DOHH2 (cell line): ENCODE measurements at regions not wholly inside any gene's neighbourhood (a gene's known extent, or its start where the extent isn't known, plus 50 kb on each side); places are given as distances from the start of the nearest gene placed in this dataset.

Experiments
- H3F3A ChIP-seq: fragments of 200-600 bp; sonication (generic), shearing (Covaris generic); 2 replicates; pipeline ENCODE4 v1.6.0; 2016; ENCODE audit warnings: antibody characterized with exemption, mild to moderate bottlenecking; ENCODE audit not compliant: control insufficient read depth, insufficient read depth
- H3K27ac ChIP-seq: fragments of 200-600 bp; sonication (generic); 2 replicates; pipeline ENCODE4 v1.5.1; 2014; ENCODE audit warnings: low read depth, mild to moderate bottlenecking, low read length, moderate library complexity
- H3K27me3 ChIP-seq: fragments of 200-600 bp; sonication (generic); 2 replicates; pipeline ENCODE4 v1.6.1; 2014; ENCODE audit warnings: mild to moderate bottlenecking, low read length, mixed read lengths; ENCODE audit not compliant: control insufficient read depth
- H3K36me3 ChIP-seq: fragments of 200-600 bp; sonication (generic); 2 replicates; pipeline ENCODE4 v1.6.1; 2014; ENCODE audit warnings: mild to moderate bottlenecking, low read length, moderate library complexity, mixed read lengths; ENCODE audit not compliant: control insufficient read depth
- H3K4me1 ChIP-seq: fragments of 200-600 bp; sonication (generic); 2 replicates; pipeline ENCODE4 v1.6.1; 2014; ENCODE audit warnings: mild to moderate bottlenecking, low read length, mixed read lengths; ENCODE audit not compliant: control insufficient read depth
- H3K4me2 ChIP-seq: fragments of 200-600 bp; sonication (generic); 2 replicates; pipeline ENCODE4 v1.6.0; 2014; ENCODE audit warnings: mild to moderate bottlenecking, low read length, moderate library complexity
- H3K4me3 ChIP-seq: fragments of 200-600 bp; sonication (generic); 2 replicates; pipeline ENCODE4 v1.5.1; 2014; ENCODE audit warnings: mild to moderate bottlenecking, low read length, mixed read lengths
- H3K79me2 ChIP-seq: fragments of 200-600 bp; sonication (generic); 2 replicates; pipeline ENCODE4 v1.6.1; 2014; ENCODE audit warnings: mild to moderate bottlenecking, low read length, mixed read lengths; ENCODE audit not compliant: control insufficient read depth
- H3K9me2 ChIP-seq: fragments of 200-600 bp; sonication (generic); replicated peaks from 2 replicates; pipeline ENCODE4 v1.6.1; 2014; ENCODE audit warnings: mild to moderate bottlenecking, low read length, mixed read lengths; ENCODE audit not compliant: control insufficient read depth
- H3K9me3 ChIP-seq: fragments of 200-600 bp; sonication (generic); 2 replicates; pipeline ENCODE4 v1.6.1; 2014; ENCODE audit warnings: antibody characterized with exemption, low read length, mixed read lengths; ENCODE audit not compliant: control insufficient read depth, insufficient read depth
- H4K20me1 ChIP-seq: fragments of 200-600 bp; sonication (generic); 2 replicates; pipeline ENCODE4 v1.6.0; 2014; ENCODE audit warnings: low read depth, mild to moderate bottlenecking, antibody characterized with exemption, low read length, moderate library complexity; ENCODE audit not compliant: control insufficient read depth, insufficient read depth
- CTCF ChIP-seq: fragments of 200-600 bp; sonication (generic); IDR thresholded peaks from one replicate; pipeline ENCODE4 v1.5.1; 2014; ENCODE audit warnings: antibody characterized with exemption, mild to moderate bottlenecking, low read depth, low read length; ENCODE audit not compliant: poor library complexity, severe bottlenecking
- EZH2phosphoT487 ChIP-seq: fragments of 200-600 bp; sonication (generic); IDR thresholded peaks from 2 replicates; pipeline ENCODE4 v1.6.1; 2017; ENCODE audit warnings: borderline replicate concordance, mild to moderate bottlenecking, antibody characterized with exemption, low read length, moderate library complexity, mixed read lengths

GRCh38 chr10:110363572-110364411 is 59.1 kb upstream of the SMNDC1 start:
- Histone ChIP-seq H3K4me3 (no peak overlapping the region), H3K4me2 (no peak overlapping the region), H3K79me2 (no peaks in the 10 kb centered on the region), H3K36me3 (no peaks in the 10 kb centered on the region), H3K4me1 (peaks cover 23% of the 10 kb centered on the region), H3K27me3 (no peaks in the 10 kb centered on the region), H3F3A (no peaks in the 10 kb centered on the region), H3K9me2 (no peaks in the 10 kb centered on the region), H3K9me3 (no peaks in the 10 kb centered on the region), H4K20me1 (no peaks in the 10 kb centered on the region), H3K27ac (no peak overlapping the region)
- TF ChIP-seq CTCF (no peak), EZH2phosphoT487 (no peak)

- Histone ChIP-seq H3K4me3 (no peak overlapping the region), H4K20me1 (no peaks in the 10 kb centered on the region), H3K79me2 (no peaks in the 10 kb centered on the region), H3K4me1 (peaks cover 16% of the 10 kb centered on the region), H3K27ac (no peak overlapping the region), H3K9me3 (no peaks in the 10 kb centered on the region), H3F3A (no peaks in the 10 kb centered on the region), H3K27me3 (no peaks in the 10 kb centered on the region), H3K36me3 (no peaks in the 10 kb centered on the region), H3K4me2 (no peak overlapping the region), H3K9me2 (no peaks in the 10 kb centered on the region)
- TF ChIP-seq CTCF (no peak), EZH2phosphoT487 (no peak)
Measured at GRCh38 chr10:110364531-110364937, 59.8 kb upstream of the SMNDC1 start.

- H3K9me3 ChIP-seq = no peaks in the 10 kb centered on the region
- no peaks in the 10 kb centered on the region for H3K27me3 ChIP-seq
- H3K4me1 ChIP-seq = peaks cover 12% of the 10 kb centered on the region
- no peaks in the 10 kb centered on the region for H4K20me1 ChIP-seq
- TF ChIP-seq EZH2phosphoT487 (no peak), CTCF (no peak)
- no peaks in the 10 kb centered on the region for H3K9me2 ChIP-seq
- no peaks in the 10 kb centered on the region for H3F3A ChIP-seq
- no peak overlapping the region for H3K4me2 ChIP-seq
- H3K79me2 ChIP-seq = no peaks in the 10 kb centered on the region
- H3K27ac ChIP-seq = no peak overlapping the region
- no peak overlapping the region for H3K4me3 ChIP-seq
- no peaks in the 10 kb centered on the region for H3K36me3 ChIP-seq
Measured at GRCh38 chr10:110365356-110366143, 60.8 kb upstream of the SMNDC1 start.
